Kidney (tissue), 13 donors: ENCODE measurements at regions not wholly inside any gene's neighbourhood (a gene's known extent, or its start where the extent isn't known, plus 50 kb on each side); places are given as distances from the start of the nearest gene placed in this dataset.

Experiments used
- DNase-seq, 5 donors: peaks; one replicate each; pipeline ENCODE4 v3.0.0-alpha.2; 2013 to 2020
- FAIRE-seq: peaks from 2 replicates; lab custom pipeline; 2012; peaks lifted over from hg19 to GRCh38; lab: Jason Lieb, UNC
- H3K27ac ChIP-seq, 2 donors: one replicate each; pipeline ENCODE4 v1.7.0; 2013; ENCODE audit warnings: low read depth in 2 of 2, low read length in 2 of 2, inconsistent platforms in 1 of 2
- H3K27me3 ChIP-seq: one replicate; pipeline ENCODE4 v1.7.1; 2013; ENCODE audit warnings: low read length, inconsistent platforms; ENCODE audit not compliant: control insufficient read depth, insufficient read depth
- H3K36me3 ChIP-seq, 3 donors: one replicate each; pipeline versions ENCODE4 v1.7.0 to v1.7.1; 2013; ENCODE audit warnings: low read length in 3 of 3, control low read depth in 1 of 3, inconsistent platforms in 1 of 3; ENCODE audit not compliant: insufficient read depth in 3 of 3, control insufficient read depth in 2 of 3
- H3K4me1 ChIP-seq, 3 donors: one replicate each; pipeline versions ENCODE4 v1.7.0 to v1.7.1; 2013; ENCODE audit warnings: low read length in 3 of 3, inconsistent platforms in 1 of 3, low read depth in 1 of 3; ENCODE audit not compliant: control insufficient read depth in 2 of 3, insufficient read depth in 2 of 3
- H3K4me3 ChIP-seq, 3 donors: one replicate each; pipeline versions ENCODE4 v1.7.0 to v1.8.1; 2013; ENCODE audit warnings: low read length in 3 of 3, control low read depth in 1 of 3, inconsistent platforms in 1 of 3
- H3K9ac ChIP-seq, 3 donors: one replicate each; pipeline versions ENCODE4 v1.7.0 to v1.7.1; 2013; ENCODE audit warnings: low read length in 3 of 3, control low read depth in 1 of 3, inconsistent platforms in 1 of 3
- H3K9me3 ChIP-seq, 3 donors: one replicate each; pipeline versions ENCODE4 v1.7.0 to v1.7.1; 2013; ENCODE audit warnings: low read length in 3 of 3, control low read depth in 1 of 3, inconsistent platforms in 1 of 3; ENCODE audit not compliant: control insufficient read depth in 2 of 3, insufficient read depth in 1 of 3
- intact Hi-C: fragments of 100-400 bp; cut with DNase I; formaldehyde crosslinking; loops from one replicate; pipeline ENCODE4 v1.11.1; 2022
- TF ChIP-seq, protein P1 (sequence below): IDR thresholded peaks from 3 replicates; pipeline ENCODE4 v1.5.1; 2012; ENCODE audit warnings: mild to moderate bottlenecking, moderate library complexity, borderline replicate concordance; ENCODE audit not compliant: insufficient read depth; ENCODE audit errors: extremely low read depth
- donor health status: control.
- donor health status: control.
- donor health status: control.
- donor health status: control.
- donor health status: control.
- donor health status: DM: yes; HTN: yes; CAD: no.
- donor health status: Normal renal cell carcinoma (clear cell type).

DNA sequence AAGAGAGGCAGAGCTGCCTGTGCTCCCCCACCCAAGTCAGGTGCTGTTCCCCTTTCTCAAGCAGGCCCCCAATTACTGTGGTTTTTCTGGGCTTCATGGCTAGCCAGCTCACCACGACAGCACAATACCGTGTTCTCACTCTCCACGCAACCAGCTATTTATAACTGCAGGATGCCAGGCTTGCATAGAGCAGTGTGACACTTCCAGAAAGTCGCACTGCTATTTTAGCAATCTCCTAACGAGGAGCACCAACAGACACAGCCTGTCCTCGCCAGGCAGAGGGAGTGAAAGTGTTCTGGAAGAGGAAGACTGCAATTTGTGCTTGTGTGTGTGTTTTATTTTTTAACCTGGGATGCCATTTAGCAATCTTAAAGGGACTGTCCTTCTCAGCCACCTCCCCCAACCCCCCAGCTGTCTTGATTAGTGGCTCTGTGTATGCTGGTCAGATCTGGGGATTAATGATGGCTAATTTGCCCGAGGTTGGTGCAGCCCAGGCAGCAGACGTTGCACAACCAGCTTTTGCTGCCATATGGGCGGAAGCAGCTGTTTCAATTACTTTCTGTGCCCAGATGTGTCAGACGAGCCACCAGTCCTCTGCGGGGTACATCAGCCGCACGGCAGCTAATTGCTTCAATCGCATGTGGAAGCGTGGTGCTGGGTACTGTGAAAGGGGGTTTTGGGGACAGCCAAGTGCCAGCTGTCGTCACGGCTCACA, 268.0 kb upstream of the ARRDC4 start:
- TF ChIP-seq, protein P1, sequence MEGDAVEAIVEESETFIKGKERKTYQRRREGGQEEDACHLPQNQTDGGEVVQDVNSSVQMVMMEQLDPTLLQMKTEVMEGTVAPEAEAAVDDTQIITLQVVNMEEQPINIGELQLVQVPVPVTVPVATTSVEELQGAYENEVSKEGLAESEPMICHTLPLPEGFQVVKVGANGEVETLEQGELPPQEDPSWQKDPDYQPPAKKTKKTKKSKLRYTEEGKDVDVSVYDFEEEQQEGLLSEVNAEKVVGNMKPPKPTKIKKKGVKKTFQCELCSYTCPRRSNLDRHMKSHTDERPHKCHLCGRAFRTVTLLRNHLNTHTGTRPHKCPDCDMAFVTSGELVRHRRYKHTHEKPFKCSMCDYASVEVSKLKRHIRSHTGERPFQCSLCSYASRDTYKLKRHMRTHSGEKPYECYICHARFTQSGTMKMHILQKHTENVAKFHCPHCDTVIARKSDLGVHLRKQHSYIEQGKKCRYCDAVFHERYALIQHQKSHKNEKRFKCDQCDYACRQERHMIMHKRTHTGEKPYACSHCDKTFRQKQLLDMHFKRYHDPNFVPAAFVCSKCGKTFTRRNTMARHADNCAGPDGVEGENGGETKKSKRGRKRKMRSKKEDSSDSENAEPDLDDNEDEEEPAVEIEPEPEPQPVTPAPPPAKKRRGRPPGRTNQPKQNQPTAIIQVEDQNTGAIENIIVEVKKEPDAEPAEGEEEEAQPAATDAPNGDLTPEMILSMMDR: no peak
- intact Hi-C loops: no loop called here
- Histone ChIP-seq H3K4me1 (no peaks in the 10 kb centered on the region), H3K27me3 (no peaks in the 10 kb centered on the region), H3K27ac (no peak overlapping the region), H3K9me3 (no peaks in the 10 kb centered on the region), H3K9ac (no peak overlapping the region), H3K36me3 (no peaks in the 10 kb centered on the region), H3K4me3 (no peak overlapping the region)
- no peak for FAIRE-seq
- no peak for DNase-seq

DNA sequence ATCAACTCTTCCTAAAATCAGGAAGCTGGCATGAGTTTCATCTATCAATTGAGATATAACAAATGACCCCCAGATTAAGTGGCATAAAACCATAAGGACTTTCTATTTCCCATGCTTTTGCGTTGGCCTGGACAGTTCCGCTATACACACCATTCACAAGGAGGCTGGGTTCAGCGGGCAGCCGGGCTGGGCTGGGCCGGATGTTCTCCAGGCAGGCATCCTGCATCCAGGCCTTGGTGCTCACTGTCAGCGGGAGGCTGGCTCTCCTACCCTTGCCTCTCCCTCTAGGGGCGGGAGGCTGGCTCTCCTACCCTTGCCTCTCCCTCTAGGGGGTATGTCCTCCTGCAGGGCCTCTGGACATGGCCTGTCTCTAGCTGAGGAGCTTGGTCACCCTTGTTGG, 266.0 kb upstream of the ARRDC4 start:
- TF ChIP-seq, protein P1: no peak
- Histone ChIP-seq H3K27me3 (no peaks in the 10 kb centered on the region), H3K4me1 (no peaks in the 10 kb centered on the region), H3K9me3 (peaks cover 0 to 3% (median 0%) of the 10 kb centered on the region in 3 donors), H3K27ac (no peak overlapping the region), H3K4me3 (no peak overlapping the region), H3K36me3 (no peaks in the 10 kb centered on the region), H3K9ac (no peak overlapping the region)
- DNase-seq (no peak), FAIRE-seq (no peak)
- intact Hi-C loops: no loop called here

DNA sequence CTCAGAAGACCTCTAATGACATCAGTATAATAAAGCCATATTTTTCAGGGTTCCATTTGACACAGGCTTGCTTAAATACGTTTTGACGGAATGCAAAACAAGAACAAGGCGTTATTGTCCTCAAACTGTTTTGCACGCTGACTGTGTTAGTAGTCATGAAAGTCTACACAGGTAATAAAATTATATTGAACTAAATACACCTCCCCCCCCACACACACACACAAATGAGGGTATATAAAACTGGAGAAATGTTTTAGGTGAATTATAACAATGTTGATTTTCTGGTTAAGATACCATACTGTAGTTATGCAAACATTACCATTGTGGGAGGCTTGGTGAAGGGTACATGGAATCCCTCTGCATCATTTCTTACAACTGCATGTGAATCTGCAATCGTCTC, 257.1 kb upstream of the ARRDC4 start:
- Histone ChIP-seq H3K9ac (no peak overlapping the region), H3K9me3 (peaks cover 0 to 3% (median 0%) of the 10 kb centered on the region in 3 donors), H3K4me1 (no peaks in the 10 kb centered on the region), H3K27ac (no peak overlapping the region), H3K27me3 (no peaks in the 10 kb centered on the region), H3K4me3 (no peak overlapping the region), H3K36me3 (no peaks in the 10 kb centered on the region)
- TF ChIP-seq, protein P1: no peak
- FAIRE-seq (no peak), DNase-seq (no peak)
- intact Hi-C loops: no loop called here
